Kidney (tissue), 13 donors: ENCODE measurements at regions not wholly inside any gene's neighbourhood (a gene's known extent, or its start where the extent isn't known, plus 50 kb on each side); places are given as distances from the start of the nearest gene placed in this dataset.

ENCODE experiments used
- DNase-seq, 5 donors: peaks; one replicate each; pipeline ENCODE4 v3.0.0-alpha.2; 2013 to 2020
- FAIRE-seq: peaks from 2 replicates; lab custom pipeline; 2012; peaks lifted over from hg19 to GRCh38; lab: Jason Lieb, UNC
- H3K27ac ChIP-seq, 2 donors: one replicate each; pipeline ENCODE4 v1.7.0; 2013; ENCODE audit warnings: low read depth in 2 of 2, low read length in 2 of 2, inconsistent platforms in 1 of 2
- H3K27me3 ChIP-seq: one replicate; pipeline ENCODE4 v1.7.1; 2013; ENCODE audit warnings: low read length, inconsistent platforms; ENCODE audit not compliant: control insufficient read depth, insufficient read depth
- H3K36me3 ChIP-seq, 3 donors: one replicate each; pipeline versions ENCODE4 v1.7.0 to v1.7.1; 2013; ENCODE audit warnings: low read length in 3 of 3, control low read depth in 1 of 3, inconsistent platforms in 1 of 3; ENCODE audit not compliant: insufficient read depth in 3 of 3, control insufficient read depth in 2 of 3
- H3K4me1 ChIP-seq, 3 donors: one replicate each; pipeline versions ENCODE4 v1.7.0 to v1.7.1; 2013; ENCODE audit warnings: low read length in 3 of 3, inconsistent platforms in 1 of 3, low read depth in 1 of 3; ENCODE audit not compliant: control insufficient read depth in 2 of 3, insufficient read depth in 2 of 3
- H3K4me3 ChIP-seq, 3 donors: one replicate each; pipeline versions ENCODE4 v1.7.0 to v1.8.1; 2013; ENCODE audit warnings: low read length in 3 of 3, control low read depth in 1 of 3, inconsistent platforms in 1 of 3
- H3K9ac ChIP-seq, 3 donors: one replicate each; pipeline versions ENCODE4 v1.7.0 to v1.7.1; 2013; ENCODE audit warnings: low read length in 3 of 3, control low read depth in 1 of 3, inconsistent platforms in 1 of 3
- H3K9me3 ChIP-seq, 3 donors: one replicate each; pipeline versions ENCODE4 v1.7.0 to v1.7.1; 2013; ENCODE audit warnings: low read length in 3 of 3, control low read depth in 1 of 3, inconsistent platforms in 1 of 3; ENCODE audit not compliant: control insufficient read depth in 2 of 3, insufficient read depth in 1 of 3
- intact Hi-C: fragments of 100-400 bp; cut with DNase I; formaldehyde crosslinking; loops from one replicate; pipeline ENCODE4 v1.11.1; 2022
- TF ChIP-seq, protein P1 (sequence below): IDR thresholded peaks from 3 replicates; pipeline ENCODE4 v1.5.1; 2012; ENCODE audit warnings: mild to moderate bottlenecking, moderate library complexity, borderline replicate concordance; ENCODE audit not compliant: insufficient read depth; ENCODE audit errors: extremely low read depth
- donor health status: control.
- donor health status: control.
- donor health status: control.
- donor health status: control.
- donor health status: control.
- donor health status: DM: yes; HTN: yes; CAD: no.
- donor health status: Normal renal cell carcinoma (clear cell type).

DNA sequence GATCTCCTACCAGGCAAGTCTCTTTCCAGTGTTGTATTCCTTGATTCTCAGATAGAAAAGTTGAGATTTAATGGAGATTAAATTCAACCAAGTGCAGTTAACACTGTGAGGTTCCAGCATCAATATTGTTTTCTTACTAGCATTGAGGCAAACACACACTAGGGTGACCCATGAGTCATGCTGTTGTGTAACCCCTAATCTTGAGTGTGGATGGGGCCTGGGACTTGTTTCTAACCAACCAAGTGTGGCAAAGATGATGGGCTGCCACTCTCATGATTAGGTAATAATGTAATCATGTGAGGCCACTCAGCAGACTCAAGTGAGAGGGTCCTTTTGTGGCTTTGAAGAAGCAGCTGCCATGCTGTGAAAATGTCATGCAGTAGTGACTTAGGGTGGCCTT, 394.2 kb downstream of the IRX2 start:
- no peak overlapping the region for H3K27ac ChIP-seq
- TF ChIP-seq, protein P1, sequence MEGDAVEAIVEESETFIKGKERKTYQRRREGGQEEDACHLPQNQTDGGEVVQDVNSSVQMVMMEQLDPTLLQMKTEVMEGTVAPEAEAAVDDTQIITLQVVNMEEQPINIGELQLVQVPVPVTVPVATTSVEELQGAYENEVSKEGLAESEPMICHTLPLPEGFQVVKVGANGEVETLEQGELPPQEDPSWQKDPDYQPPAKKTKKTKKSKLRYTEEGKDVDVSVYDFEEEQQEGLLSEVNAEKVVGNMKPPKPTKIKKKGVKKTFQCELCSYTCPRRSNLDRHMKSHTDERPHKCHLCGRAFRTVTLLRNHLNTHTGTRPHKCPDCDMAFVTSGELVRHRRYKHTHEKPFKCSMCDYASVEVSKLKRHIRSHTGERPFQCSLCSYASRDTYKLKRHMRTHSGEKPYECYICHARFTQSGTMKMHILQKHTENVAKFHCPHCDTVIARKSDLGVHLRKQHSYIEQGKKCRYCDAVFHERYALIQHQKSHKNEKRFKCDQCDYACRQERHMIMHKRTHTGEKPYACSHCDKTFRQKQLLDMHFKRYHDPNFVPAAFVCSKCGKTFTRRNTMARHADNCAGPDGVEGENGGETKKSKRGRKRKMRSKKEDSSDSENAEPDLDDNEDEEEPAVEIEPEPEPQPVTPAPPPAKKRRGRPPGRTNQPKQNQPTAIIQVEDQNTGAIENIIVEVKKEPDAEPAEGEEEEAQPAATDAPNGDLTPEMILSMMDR: no peak
- intact Hi-C loops: no loop called here
- no peaks in the 10 kb centered on the region for H3K9me3 ChIP-seq
- H3K4me1 ChIP-seq: no peaks in the 10 kb centered on the region
- no peak overlapping the region for H3K4me3 ChIP-seq
- no peak for FAIRE-seq
- DNase-seq: no peak
- no peaks in the 10 kb centered on the region for H3K27me3 ChIP-seq
- H3K9ac ChIP-seq: no peak overlapping the region
- no peaks in the 10 kb centered on the region for H3K36me3 ChIP-seq

DNA sequence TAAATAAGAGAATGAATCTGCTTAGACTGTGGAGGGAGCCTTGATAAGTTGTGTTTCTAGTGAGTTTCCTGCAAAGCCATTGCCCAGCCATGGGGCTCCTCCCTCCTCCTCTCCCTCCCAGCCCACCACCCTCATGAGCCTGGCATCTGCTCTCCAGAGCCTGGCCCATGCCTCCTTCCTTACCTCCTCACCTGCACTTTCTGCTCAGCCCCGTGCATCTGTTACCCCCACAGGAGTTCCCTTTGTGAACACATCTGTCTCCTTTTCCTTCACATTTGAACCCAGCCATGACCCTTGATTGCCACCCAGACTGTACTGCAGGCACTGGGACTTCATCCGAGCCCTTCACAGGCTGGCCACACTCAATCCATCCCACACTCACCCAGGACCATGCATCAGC, 395.6 kb downstream of the IRX2 start:
- Histone ChIP-seq H3K4me1 (no peaks in the 10 kb centered on the region), H3K27ac (no peak overlapping the region), H3K9me3 (no peaks in the 10 kb centered on the region), H3K27me3 (no peaks in the 10 kb centered on the region), H3K36me3 (no peaks in the 10 kb centered on the region), H3K4me3 (no peak overlapping the region), H3K9ac (no peak overlapping the region)
- no peak for DNase-seq
- FAIRE-seq: no peak
- intact Hi-C loops: no loop called here
- TF ChIP-seq, protein P1: no peak

DNA sequence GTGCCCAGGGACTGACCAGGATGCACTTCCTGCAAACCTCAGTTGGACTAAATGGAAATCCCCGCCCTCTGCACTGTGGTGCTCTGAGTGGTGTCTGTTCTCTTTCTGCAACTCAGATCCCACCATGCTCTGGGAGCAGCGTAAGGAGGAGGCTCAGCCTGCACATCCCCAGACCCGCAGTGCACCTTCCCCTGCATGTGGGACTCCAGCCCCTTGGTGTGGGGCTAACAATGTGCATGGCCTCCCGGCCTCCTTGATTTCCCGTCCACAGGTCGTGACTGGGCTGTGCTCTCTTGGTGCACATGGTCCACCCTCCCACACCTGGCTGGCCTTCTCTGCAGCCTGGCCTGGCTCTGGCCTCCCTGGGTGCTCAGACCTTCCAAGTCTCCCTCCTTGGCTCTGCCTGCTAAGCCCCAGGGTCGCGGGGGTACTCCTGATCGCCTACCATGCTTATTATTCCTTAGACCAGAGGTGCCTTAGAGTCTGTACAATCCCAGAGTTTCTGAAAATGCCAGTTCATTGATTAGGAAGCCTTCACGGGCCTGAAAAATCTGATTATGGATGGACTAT, 397.5 kb downstream of the IRX2 start:
- Histone ChIP-seq H3K9me3 (peaks cover 0 to 4% (median 0%) of the 10 kb centered on the region in 3 donors), H3K9ac (no peak overlapping the region), H3K36me3 (no peaks in the 10 kb centered on the region), H3K27me3 (no peaks in the 10 kb centered on the region), H3K4me1 (no peaks in the 10 kb centered on the region), H3K27ac (no peak overlapping the region), H3K4me3 (no peak overlapping the region)
- intact Hi-C loops: no loop called here
- TF ChIP-seq, protein P1: no peak
- DNase-seq (no peak), FAIRE-seq (no peak)

DNA sequence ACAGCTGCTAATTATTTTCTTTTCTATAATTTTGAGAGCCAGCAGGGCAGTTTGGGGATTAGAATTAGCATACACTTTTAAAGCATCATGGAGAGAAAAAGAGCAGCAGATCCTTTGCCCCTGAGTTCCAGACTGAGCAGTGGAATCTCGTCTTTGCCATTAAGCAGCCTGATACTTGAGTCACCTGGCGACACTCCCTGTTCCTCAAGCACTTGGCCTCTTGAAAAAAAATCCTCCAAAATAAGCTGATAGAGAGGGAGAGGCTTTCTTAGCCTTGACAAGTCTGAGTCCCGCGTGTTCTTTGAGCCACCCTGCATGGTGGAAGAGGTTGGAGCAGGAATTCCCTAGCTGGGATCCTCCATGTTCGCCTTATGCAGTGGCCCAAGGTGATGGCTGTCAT, 398.3 kb downstream of the IRX2 start:
- Histone ChIP-seq H3K4me3 (no peak overlapping the region), H3K9me3 (peaks cover 0 to 4% (median 0%) of the 10 kb centered on the region in 3 donors), H3K9ac (no peak overlapping the region), H3K27ac (no peak overlapping the region), H3K4me1 (no peaks in the 10 kb centered on the region), H3K27me3 (no peaks in the 10 kb centered on the region), H3K36me3 (no peaks in the 10 kb centered on the region)
- TF ChIP-seq, protein P1: no peak
- DNase-seq (no peak), FAIRE-seq (no peak)
- intact Hi-C loops: no loop called here
